A549 (cell line): ENCODE measurements at regions not wholly inside any gene's neighbourhood (a gene's known extent, or its start where the extent isn't known, plus 50 kb on each side); places are given as distances from the start of the nearest gene placed in this dataset.

Experiments
- FOXS1 ChIP-seq: fragments of 250-450 bp; sonication (Bioruptor Pico); IDR thresholded peaks from 2 replicates; pipeline ENCODE4 v1.5.0; 2020; ENCODE audit warnings: mild to moderate bottlenecking, moderate library complexity
- HDAC2 ChIP-seq: fragments of 200-600 bp; sonication (generic); IDR thresholded peaks from 2 replicates; pipeline ENCODE4 v1.6.1; 2016
- HOXA7 ChIP-seq: fragments of 250-450 bp; sonication (Bioruptor Pico); IDR thresholded peaks from 2 replicates; pipeline ENCODE4 v1.5.0; 2020; ENCODE audit warnings: mild to moderate bottlenecking, moderate library complexity
- TF ChIP-seq, protein P1 (sequence below): fragments of >200 bp; sonication (Bioruptor Twin); formaldehyde crosslinking; IDR thresholded peaks from 3 replicates; pipeline ENCODE4 v1.5.1; 2016
- TF ChIP-seq, protein P2 (sequence below): fragments of 200-600 bp; sonication (generic); IDR thresholded peaks from 2 replicates; pipeline ENCODE4 v1.6.1; 2016; ENCODE audit warnings: antibody characterized with exemption, mild to moderate bottlenecking, moderate library complexity
- TF ChIP-seq, protein P3 (sequence below): IDR thresholded peaks from 2 replicates; pipeline ENCODE4 v1.6.1; 2012

GRCh38 chr10:4313051-4313450, 513.0 kb upstream of the AKR1E2 start:
- no peak for TF ChIP-seq HOXA7 (CRISPR knock-in tag)
- TF ChIP-seq, protein P1, sequence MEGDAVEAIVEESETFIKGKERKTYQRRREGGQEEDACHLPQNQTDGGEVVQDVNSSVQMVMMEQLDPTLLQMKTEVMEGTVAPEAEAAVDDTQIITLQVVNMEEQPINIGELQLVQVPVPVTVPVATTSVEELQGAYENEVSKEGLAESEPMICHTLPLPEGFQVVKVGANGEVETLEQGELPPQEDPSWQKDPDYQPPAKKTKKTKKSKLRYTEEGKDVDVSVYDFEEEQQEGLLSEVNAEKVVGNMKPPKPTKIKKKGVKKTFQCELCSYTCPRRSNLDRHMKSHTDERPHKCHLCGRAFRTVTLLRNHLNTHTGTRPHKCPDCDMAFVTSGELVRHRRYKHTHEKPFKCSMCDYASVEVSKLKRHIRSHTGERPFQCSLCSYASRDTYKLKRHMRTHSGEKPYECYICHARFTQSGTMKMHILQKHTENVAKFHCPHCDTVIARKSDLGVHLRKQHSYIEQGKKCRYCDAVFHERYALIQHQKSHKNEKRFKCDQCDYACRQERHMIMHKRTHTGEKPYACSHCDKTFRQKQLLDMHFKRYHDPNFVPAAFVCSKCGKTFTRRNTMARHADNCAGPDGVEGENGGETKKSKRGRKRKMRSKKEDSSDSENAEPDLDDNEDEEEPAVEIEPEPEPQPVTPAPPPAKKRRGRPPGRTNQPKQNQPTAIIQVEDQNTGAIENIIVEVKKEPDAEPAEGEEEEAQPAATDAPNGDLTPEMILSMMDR: no peak
- TF ChIP-seq, protein P2, sequence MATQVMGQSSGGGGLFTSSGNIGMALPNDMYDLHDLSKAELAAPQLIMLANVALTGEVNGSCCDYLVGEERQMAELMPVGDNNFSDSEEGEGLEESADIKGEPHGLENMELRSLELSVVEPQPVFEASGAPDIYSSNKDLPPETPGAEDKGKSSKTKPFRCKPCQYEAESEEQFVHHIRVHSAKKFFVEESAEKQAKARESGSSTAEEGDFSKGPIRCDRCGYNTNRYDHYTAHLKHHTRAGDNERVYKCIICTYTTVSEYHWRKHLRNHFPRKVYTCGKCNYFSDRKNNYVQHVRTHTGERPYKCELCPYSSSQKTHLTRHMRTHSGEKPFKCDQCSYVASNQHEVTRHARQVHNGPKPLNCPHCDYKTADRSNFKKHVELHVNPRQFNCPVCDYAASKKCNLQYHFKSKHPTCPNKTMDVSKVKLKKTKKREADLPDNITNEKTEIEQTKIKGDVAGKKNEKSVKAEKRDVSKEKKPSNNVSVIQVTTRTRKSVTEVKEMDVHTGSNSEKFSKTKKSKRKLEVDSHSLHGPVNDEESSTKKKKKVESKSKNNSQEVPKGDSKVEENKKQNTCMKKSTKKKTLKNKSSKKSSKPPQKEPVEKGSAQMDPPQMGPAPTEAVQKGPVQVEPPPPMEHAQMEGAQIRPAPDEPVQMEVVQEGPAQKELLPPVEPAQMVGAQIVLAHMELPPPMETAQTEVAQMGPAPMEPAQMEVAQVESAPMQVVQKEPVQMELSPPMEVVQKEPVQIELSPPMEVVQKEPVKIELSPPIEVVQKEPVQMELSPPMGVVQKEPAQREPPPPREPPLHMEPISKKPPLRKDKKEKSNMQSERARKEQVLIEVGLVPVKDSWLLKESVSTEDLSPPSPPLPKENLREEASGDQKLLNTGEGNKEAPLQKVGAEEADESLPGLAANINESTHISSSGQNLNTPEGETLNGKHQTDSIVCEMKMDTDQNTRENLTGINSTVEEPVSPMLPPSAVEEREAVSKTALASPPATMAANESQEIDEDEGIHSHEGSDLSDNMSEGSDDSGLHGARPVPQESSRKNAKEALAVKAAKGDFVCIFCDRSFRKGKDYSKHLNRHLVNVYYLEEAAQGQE: no peak
- no peak for TF ChIP-seq FOXS1
- TF ChIP-seq, protein P3, sequence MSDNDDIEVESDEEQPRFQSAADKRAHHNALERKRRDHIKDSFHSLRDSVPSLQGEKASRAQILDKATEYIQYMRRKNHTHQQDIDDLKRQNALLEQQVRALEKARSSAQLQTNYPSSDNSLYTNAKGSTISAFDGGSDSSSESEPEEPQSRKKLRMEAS: no peak
- TF ChIP-seq HDAC2: no peak
